IPS-11a (cell line): ENCODE measurements at regions not wholly inside any gene's neighbourhood (a gene's known extent, or its start where the extent isn't known, plus 50 kb on each side); places are given as distances from the start of the nearest gene placed in this dataset.
"Not testable (repeated sequence)": the region's sequence is repeated elsewhere in the genome, so short reads cannot be mapped to it uniquely, and the experiment has no call there.

Experiments used
- H3K4me3 ChIP-seq: one replicate; pipeline ENCODE4 v1.5.1; 2013; ENCODE audit warnings: low read depth, low read length, control low read depth

DNA sequence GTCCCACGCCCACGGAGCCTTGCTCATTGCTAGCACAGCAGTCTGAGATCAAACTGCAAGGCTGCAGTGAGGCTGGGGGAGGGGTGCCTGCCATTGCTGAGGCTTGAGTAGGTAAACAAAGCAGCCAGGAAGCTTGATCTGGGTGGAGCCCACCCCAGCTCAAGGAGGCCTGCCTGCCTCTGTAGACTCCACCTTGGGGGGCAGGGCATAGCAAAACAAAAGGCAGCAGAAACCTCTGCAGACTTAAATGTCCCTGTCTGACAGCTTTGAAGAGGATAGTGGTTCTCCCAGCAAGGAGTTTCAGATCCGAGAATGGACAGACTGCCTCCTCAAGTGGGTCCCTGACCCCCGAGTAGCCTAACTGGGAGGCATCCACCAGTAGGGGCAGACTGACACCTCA is 239.7 kb downstream of the DAD1 start:
- not testable (repeated sequence) for H3K4me3 ChIP-seq

DNA sequence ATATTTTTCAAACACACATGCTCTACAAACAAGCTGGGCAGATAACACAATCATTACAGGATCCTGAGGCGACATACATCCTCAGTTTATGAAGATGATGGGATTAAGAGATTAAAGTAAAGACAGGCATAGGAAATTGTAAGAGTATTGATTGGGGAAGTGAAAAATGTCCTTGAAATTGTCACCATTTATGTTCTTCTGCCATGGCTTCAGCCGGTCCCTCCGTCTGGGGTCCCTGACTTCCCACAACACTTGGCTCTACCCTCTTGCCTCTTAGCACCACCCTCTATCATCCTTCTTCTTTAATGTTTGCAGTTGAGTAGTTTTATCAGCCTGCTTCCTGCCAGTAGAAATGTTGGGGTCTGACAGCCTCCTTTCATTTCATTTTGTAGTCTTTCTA is 244.4 kb downstream of the DAD1 start:
- H3K4me3 ChIP-seq, result no peak overlapping the region

DNA sequence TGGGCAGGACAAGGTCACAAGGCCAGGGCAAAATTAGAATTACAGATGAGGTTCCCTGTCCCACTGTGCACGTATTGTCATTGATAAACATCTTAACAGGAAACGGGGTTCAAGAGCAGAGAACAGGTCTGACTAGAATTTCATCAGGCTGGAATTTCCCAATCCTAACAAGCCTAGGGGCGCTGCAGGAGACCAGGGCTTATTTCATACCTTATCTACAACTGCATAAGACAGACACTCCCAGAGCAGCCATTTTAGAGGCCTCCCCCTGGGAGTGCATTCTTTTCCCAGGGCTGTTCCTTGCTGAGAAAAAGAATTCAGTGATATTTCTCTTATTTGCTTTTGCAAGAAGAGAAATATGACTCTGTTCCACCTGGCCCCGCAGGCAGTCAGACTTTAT is 244.8 kb downstream of the DAD1 start:
- not testable (repeated sequence) for H3K4me3 ChIP-seq

- H3K4me3 ChIP-seq, result no peak overlapping the region
These were observed 248.0 kb downstream of the DAD1 start for GRCh38 chr14:22341049-22341448.

GRCh38 chr14:22338917-22339715 is 249.9 kb downstream of the DAD1 start:
- H3K4me3 ChIP-seq, result no peak overlapping the region

DNA sequence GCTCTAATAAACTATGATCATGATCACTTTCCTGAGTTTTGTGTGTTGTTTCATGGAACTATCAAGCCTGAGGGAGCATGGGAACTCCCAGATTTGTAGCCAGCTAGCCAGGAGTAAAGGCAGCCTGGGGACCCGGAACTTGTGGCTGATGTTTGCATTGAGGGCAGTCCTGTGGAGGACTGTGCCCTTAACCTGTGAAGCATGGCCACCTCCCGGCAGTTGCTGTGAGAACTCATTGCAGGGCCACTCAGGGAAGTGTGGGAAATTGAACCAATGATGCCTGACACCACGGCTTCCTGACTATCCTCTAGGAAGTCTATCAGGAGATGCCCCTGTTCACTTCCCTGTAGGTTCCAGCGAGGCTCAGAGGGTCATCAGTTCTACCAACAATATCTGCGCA is 250.6 kb downstream of the DAD1 start:
- no peak overlapping the region for H3K4me3 ChIP-seq

GRCh38 chr14:22337938-22338337 is 251.1 kb downstream of the DAD1 start:
- H3K4me3 ChIP-seq, result no peak overlapping the region

DNA sequence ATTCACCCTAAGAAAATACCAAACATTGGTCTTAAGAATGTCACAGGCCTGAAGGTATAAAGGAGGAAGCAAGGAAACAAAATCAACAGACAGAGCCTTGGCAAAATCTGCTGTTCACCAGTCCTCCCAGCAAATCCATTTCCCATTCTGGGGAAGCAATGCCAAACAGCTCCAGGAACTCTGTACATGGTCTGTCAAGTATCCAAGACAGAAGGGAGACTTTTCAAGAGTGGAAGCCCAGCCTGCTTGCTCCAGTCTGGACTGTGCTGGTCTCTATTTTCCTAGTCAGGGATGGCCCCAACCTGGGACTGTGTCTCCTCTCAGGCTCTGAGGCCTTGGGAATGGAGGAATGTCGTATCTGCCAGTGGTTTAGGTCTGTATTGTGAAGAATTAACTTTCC is 251.5 kb downstream of the DAD1 start:
- H3K4me3 ChIP-seq, result no peak overlapping the region

GRCh38 chr14:22336031-22336430 is 253.0 kb downstream of the DAD1 start:
- H3K4me3 ChIP-seq, result no peak overlapping the region

DNA sequence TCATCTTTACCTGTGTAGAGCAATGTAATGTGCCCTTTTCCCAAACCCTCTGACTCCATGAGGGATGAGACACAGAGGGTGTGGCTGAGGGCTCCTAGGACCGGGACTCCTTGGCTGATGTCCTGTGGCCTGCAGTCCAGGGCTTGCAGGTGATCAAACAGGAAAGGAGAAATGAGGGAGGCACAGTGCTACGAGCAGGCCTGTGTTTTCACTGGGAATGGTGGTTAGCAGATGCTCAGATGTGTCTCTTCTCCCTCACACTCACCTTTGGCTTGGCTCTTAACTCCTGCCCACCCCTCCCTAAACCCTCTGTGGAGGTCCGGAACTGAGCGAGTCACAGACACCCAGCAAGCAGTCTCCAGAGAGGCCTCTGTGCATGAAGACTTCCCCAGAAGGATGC is 254.4 kb downstream of the DAD1 start:
- H3K4me3 ChIP-seq, result no peak overlapping the region

- no peak overlapping the region for H3K4me3 ChIP-seq
These were observed 254.8 kb downstream of the DAD1 start for GRCh38 chr14:22334275-22334577.

- H3K4me3 ChIP-seq, result no peak overlapping the region
These were observed 255.4 kb downstream of the DAD1 start for GRCh38 chr14:22333422-22334274.

GRCh38 chr14:22332686-22333421 is 256.2 kb downstream of the DAD1 start:
- H3K4me3 ChIP-seq, result no peak overlapping the region

DNA sequence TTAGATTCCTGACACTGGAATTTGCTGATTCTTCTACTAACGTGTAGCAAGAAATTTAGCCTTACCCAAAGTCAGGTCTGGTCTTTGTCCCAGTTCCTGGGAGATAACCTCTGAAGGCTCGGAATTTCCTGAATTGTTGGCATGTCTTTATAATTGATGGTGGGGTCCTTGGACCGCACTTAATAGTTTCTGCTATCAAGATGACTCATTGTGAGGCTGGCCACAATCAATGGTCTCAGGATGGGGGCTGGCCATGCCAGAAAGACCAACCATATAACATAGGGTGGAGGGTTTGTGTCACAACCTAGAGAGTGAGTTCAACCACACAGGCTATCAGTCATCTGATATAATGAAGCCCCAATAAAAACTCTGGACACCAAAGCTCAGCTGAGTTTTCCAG is 259.7 kb downstream of the DAD1 start:
- H3K4me3 ChIP-seq, result no peak overlapping the region

- H3K4me3 ChIP-seq, result no peak overlapping the region
These were observed 263.2 kb downstream of the DAD1 start for GRCh38 chr14:22325676-22326400.

DNA sequence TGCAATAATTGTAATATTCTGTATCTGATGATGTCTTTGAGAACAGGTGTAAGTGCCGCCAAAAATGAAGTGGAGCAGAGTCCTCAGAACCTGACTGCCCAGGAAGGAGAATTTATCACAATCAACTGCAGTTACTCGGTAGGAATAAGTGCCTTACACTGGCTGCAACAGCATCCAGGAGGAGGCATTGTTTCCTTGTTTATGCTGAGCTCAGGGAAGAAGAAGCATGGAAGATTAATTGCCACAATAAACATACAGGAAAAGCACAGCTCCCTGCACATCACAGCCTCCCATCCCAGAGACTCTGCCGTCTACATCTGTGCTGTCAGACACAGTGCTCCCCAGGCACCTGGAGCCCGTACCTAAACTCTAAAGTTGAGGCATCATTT is 268.7 kb downstream of the DAD1 start:
- H3K4me3 ChIP-seq, result no peak overlapping the region

- H3K4me3 ChIP-seq, result no peak overlapping the region
These were observed 269.3 kb downstream of the DAD1 start for GRCh38 chr14:22319526-22320361.

DNA sequence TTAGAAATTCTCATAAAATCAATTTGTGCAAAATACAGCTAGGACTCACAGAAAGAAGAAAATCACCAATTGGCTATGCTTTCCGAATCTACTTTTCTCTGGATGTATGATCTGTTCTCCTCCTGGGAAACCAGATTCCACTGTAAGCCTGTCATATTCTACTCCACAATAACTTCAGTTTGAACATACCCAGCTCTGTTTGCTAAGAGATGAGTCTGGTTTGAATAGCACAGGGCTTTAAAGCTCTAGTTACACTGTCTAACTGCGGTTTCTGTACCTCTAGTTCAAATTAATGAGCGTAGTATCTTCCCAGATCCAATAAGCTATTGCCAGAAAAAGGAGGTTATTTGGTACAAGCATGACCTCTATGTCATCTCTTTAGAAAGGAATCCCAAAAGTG is 270.1 kb downstream of the DAD1 start:
- no peak overlapping the region for H3K4me3 ChIP-seq

- no peak overlapping the region for H3K4me3 ChIP-seq
These were observed 272.6 kb downstream of the DAD1 start for GRCh38 chr14:22316473-22316872.

GRCh38 chr14:22315336-22315735 is 273.7 kb downstream of the DAD1 start:
- no peak overlapping the region for H3K4me3 ChIP-seq
